ENCODE measurements at regions not wholly inside any gene's neighbourhood (a gene's known extent, or its start where the extent isn't known, plus 50 kb on each side); places are given as distances from the start of the nearest gene placed in this dataset.

- H3K36me3 ChIP-seq (ENCODE audit: insufficient read depth, low read length), result no peaks in the 10 kb centered on the region
- TF ChIP-seq POLR2AphosphoS5 (IDR thresholded peaks at IDR 0.05; ENCODE audit: borderline replicate concordance, low read depth, low read length), result no peak
- no peak for TF ChIP-seq FOXP2 (optimal IDR thresholded peaks at IDR 0.05; ENCODE audit: control extremely low read depth, extremely low read length, insufficient read depth)
- no peak for TF ChIP-seq EZH2 (IDR thresholded peaks at IDR 0.05)
- no peak overlapping the region for H3K27ac ChIP-seq
- H3K9ac ChIP-seq (ENCODE audit: insufficient read length), result no peak overlapping the region
- H3K9me3 ChIP-seq (ENCODE audit: low read depth, low read length), result no peaks in the 10 kb centered on the region
- no peak for DNase-seq (ENCODE audit: low read depth, low spot score)
- H3K4me3 ChIP-seq, result no peak overlapping the region
Measured at GRCh38 chr15:89409184-89410038, 74.8 kb upstream of the POLG start.

GRCh38 chr15:89408372-89409183, 74.0 kb upstream of the POLG start:
- Histone ChIP-seq H3K4me3 (no peak overlapping the region), H3K36me3 (ENCODE audit: insufficient read depth, low read length) (no peaks in the 10 kb centered on the region; the same call in 1 of the 2 replicates), H3K9me3 (ENCODE audit: low read depth, low read length) (no peaks in the 10 kb centered on the region), H3K9ac (ENCODE audit: insufficient read length) (no peak overlapping the region), H3K27ac (peak overlapping the region; percentile 9; the same call in 1 of the 2 replicates)
- DNase-seq (ENCODE audit: low read depth, low spot score), result no peak
- no peak for TF ChIP-seq EZH2 (IDR thresholded peaks at IDR 0.05)
- TF ChIP-seq POLR2AphosphoS5 (IDR thresholded peaks at IDR 0.05; ENCODE audit: borderline replicate concordance, low read depth, low read length), result no peak
- TF ChIP-seq FOXP2 (optimal IDR thresholded peaks at IDR 0.05; ENCODE audit: control extremely low read depth, extremely low read length, insufficient read depth), result no peak

- no peak for TF ChIP-seq POLR2AphosphoS5 (IDR thresholded peaks at IDR 0.05; ENCODE audit: borderline replicate concordance, low read depth, low read length)
- no peak for TF ChIP-seq FOXP2 (optimal IDR thresholded peaks at IDR 0.05; ENCODE audit: control extremely low read depth, extremely low read length, insufficient read depth)
- TF ChIP-seq EZH2 (IDR thresholded peaks at IDR 0.05), result no peak
- no peak overlapping the region for H3K4me3 ChIP-seq
- H3K9ac ChIP-seq (ENCODE audit: insufficient read length), result no peak overlapping the region
- no peak for DNase-seq (ENCODE audit: low read depth, low spot score)
- no peak overlapping the region for H3K27ac ChIP-seq
- no peaks in the 10 kb centered on the region; the same call in 1 of the 2 replicates for H3K36me3 ChIP-seq (ENCODE audit: insufficient read depth, low read length)
- no peaks in the 10 kb centered on the region for H3K9me3 ChIP-seq (ENCODE audit: low read depth, low read length)
Measured at GRCh38 chr15:89406940-89407607, 72.5 kb upstream of the POLG start.

- DNase-seq (ENCODE audit: low read depth, low spot score), result no peak
- TF ChIP-seq EZH2 (IDR thresholded peaks at IDR 0.05) (no peak), POLR2AphosphoS5 (IDR thresholded peaks at IDR 0.05; ENCODE audit: borderline replicate concordance, low read depth, low read length) (no peak), FOXP2 (optimal IDR thresholded peaks at IDR 0.05; ENCODE audit: control extremely low read depth, extremely low read length, insufficient read depth) (no peak)
- Histone ChIP-seq H3K9me3 (ENCODE audit: low read depth, low read length) (no peaks in the 10 kb centered on the region), H3K36me3 (ENCODE audit: insufficient read depth, low read length) (no peaks in the 10 kb centered on the region; the same call in 1 of the 2 replicates), H3K9ac (ENCODE audit: insufficient read length) (no peak overlapping the region), H3K27ac (no peak overlapping the region), H3K4me3 (no peak overlapping the region)
Measured at GRCh38 chr15:89406218-89406939, 71.8 kb upstream of the POLG start.

- H3K27ac ChIP-seq, result no peak overlapping the region
- no peak for DNase-seq (ENCODE audit: low read depth, low spot score)
- H3K4me3 ChIP-seq, result no peak overlapping the region
- TF ChIP-seq POLR2AphosphoS5 (IDR thresholded peaks at IDR 0.05; ENCODE audit: borderline replicate concordance, low read depth, low read length) (no peak), FOXP2 (optimal IDR thresholded peaks at IDR 0.05; ENCODE audit: control extremely low read depth, extremely low read length, insufficient read depth) (no peak), EZH2 (IDR thresholded peaks at IDR 0.05) (no peak)
- no peaks in the 10 kb centered on the region; the same call in 1 of the 2 replicates for H3K36me3 ChIP-seq (ENCODE audit: insufficient read depth, low read length)
- no peaks in the 10 kb centered on the region for H3K9me3 ChIP-seq (ENCODE audit: low read depth, low read length)
- H3K9ac ChIP-seq (ENCODE audit: insufficient read length), result no peak overlapping the region
Measured at GRCh38 chr15:89405494-89405893, 70.9 kb upstream of the POLG start.

- TF ChIP-seq FOXP2 (optimal IDR thresholded peaks at IDR 0.05; ENCODE audit: control extremely low read depth, extremely low read length, insufficient read depth), result no peak
- no peak for TF ChIP-seq POLR2AphosphoS5 (IDR thresholded peaks at IDR 0.05; ENCODE audit: borderline replicate concordance, low read depth, low read length)
- no peak for TF ChIP-seq EZH2 (IDR thresholded peaks at IDR 0.05)
- Histone ChIP-seq H3K27ac (no peak overlapping the region), H3K4me3 (no peak overlapping the region), H3K9me3 (ENCODE audit: low read depth, low read length) (no peaks in the 10 kb centered on the region), H3K36me3 (ENCODE audit: insufficient read depth, low read length) (no peaks in the 10 kb centered on the region; the same call in 1 of the 2 replicates), H3K9ac (ENCODE audit: insufficient read length) (no peak overlapping the region)
- DNase-seq (ENCODE audit: low read depth, low spot score), result no peak
Measured at GRCh38 chr15:89404023-89404422, 69.4 kb upstream of the POLG start.

GRCh38 chr15:89402518-89402805, 67.8 kb upstream of the POLG start:
- Histone ChIP-seq H3K4me3 (no peak overlapping the region), H3K36me3 (ENCODE audit: insufficient read depth, low read length) (no peaks in the 10 kb centered on the region; the same call in 1 of the 2 replicates), H3K9ac (ENCODE audit: insufficient read length) (no peak overlapping the region), H3K27ac (no peak overlapping the region), H3K9me3 (ENCODE audit: low read depth, low read length) (no peaks in the 10 kb centered on the region)
- TF ChIP-seq EZH2 (IDR thresholded peaks at IDR 0.05), result no peak
- TF ChIP-seq FOXP2 (optimal IDR thresholded peaks at IDR 0.05; ENCODE audit: control extremely low read depth, extremely low read length, insufficient read depth), result no peak
- TF ChIP-seq POLR2AphosphoS5 (IDR thresholded peaks at IDR 0.05; ENCODE audit: borderline replicate concordance, low read depth, low read length), result no peak
- no peak for DNase-seq (ENCODE audit: low read depth, low spot score)

All from SK-N-MC (cell line).